Neuronal stem cell (in vitro differentiated cells): ENCODE measurements at regions not wholly inside any gene's neighbourhood (a gene's known extent, or its start where the extent isn't known, plus 50 kb on each side); places are given as distances from the start of the nearest gene placed in this dataset.

ENCODE experiments used
- DNase-seq: peaks from one replicate; pipeline ENCODE4 v3.0.0-alpha.2; 2013; ENCODE audit warnings: low spot score
- H2AFZ ChIP-seq: one replicate; pipeline ENCODE4 v1.6.1; 2013; ENCODE audit warnings: mild to moderate bottlenecking, low read length, inconsistent platforms
- H2AK5ac ChIP-seq: 2 replicates; pipeline ENCODE4 v1.6.1; 2013; ENCODE audit warnings: low read depth, mild to moderate bottlenecking, inconsistent platforms, low read length, moderate library complexity, mixed read lengths
- H2BK120ac ChIP-seq: 2 replicates; pipeline ENCODE4 v1.6.1; 2013; ENCODE audit warnings: low read depth, mild to moderate bottlenecking, inconsistent platforms, low read length, moderate library complexity, mixed read lengths
- H2BK12ac ChIP-seq: one replicate; pipeline ENCODE4 v1.6.1; 2013; ENCODE audit warnings: low read length, inconsistent platforms
- H2BK15ac ChIP-seq: 2 replicates; pipeline ENCODE4 v1.6.1; 2013; ENCODE audit warnings: mild to moderate bottlenecking, low read length, inconsistent platforms, mixed read lengths
- H2BK5ac ChIP-seq: one replicate; pipeline ENCODE4 v1.6.1; 2013; ENCODE audit warnings: inconsistent platforms, mild to moderate bottlenecking, low read length, moderate library complexity
- H3K14ac ChIP-seq: one replicate; pipeline ENCODE4 v1.6.1; 2013; ENCODE audit warnings: low read length, inconsistent platforms
- H3K18ac ChIP-seq: 2 replicates; pipeline ENCODE4 v1.6.1; 2013; ENCODE audit warnings: low read length, inconsistent platforms
- H3K23ac ChIP-seq: 2 replicates; pipeline ENCODE4 v1.6.1; 2013; ENCODE audit warnings: low read depth, mild to moderate bottlenecking, mixed read lengths, low read length, inconsistent platforms; ENCODE audit not compliant: poor library complexity
- H3K27ac ChIP-seq: replicated peaks from 3 replicates; pipeline ENCODE4 v1.5.1; 2013; ENCODE audit warnings: low read length, inconsistent platforms
- H3K27me3 ChIP-seq, 3 experiments: 2 replicates each; pipeline ENCODE4 v1.6.1; 2013; ENCODE audit warnings: low read length in 3 of 3, mild to moderate bottlenecking in 2 of 3, inconsistent platforms in 1 of 3, low read depth in 1 of 3, mixed read lengths in 1 of 3, moderate library complexity in 1 of 3; ENCODE audit not compliant: control insufficient read depth in 3 of 3, insufficient read depth in 3 of 3
- H3K36me3 ChIP-seq, 2 donors: replicated peaks in 1 of 2; 2 replicates each; pipeline ENCODE4 v1.6.1; 2013; ENCODE audit warnings: low read length in 2 of 2; ENCODE audit not compliant: control insufficient read depth in 2 of 2, insufficient read depth in 2 of 2
- H3K4ac ChIP-seq: 2 replicates; pipeline ENCODE4 v1.6.1; 2013; ENCODE audit warnings: inconsistent platforms, mild to moderate bottlenecking, low read length, moderate library complexity
- H3K4me1 ChIP-seq, 2 donors: 1 replicate in 1 of 2; 2 replicates in 1 of 2; pipeline ENCODE4 v1.6.1; 2013; ENCODE audit warnings: low read length in 2 of 2, low read depth in 1 of 2; ENCODE audit not compliant: control insufficient read depth in 2 of 2, insufficient read depth in 1 of 2
- H3K4me2 ChIP-seq: one replicate; pipeline ENCODE4 v1.6.1; 2013; ENCODE audit warnings: mild to moderate bottlenecking, low read length, inconsistent platforms; ENCODE audit not compliant: insufficient read depth, poor library complexity, severe bottlenecking
- H3K4me3 ChIP-seq, 2 donors: 2 replicates each; pipeline ENCODE4 v1.5.1; 2013; ENCODE audit warnings: low read length in 2 of 2, mild to moderate bottlenecking in 2 of 2, inconsistent platforms in 1 of 2, moderate library complexity in 1 of 2
- H3K79me1 ChIP-seq: one replicate; pipeline ENCODE4 v1.6.1; 2013; ENCODE audit warnings: low read depth, mild to moderate bottlenecking, inconsistent platforms, low read length, moderate library complexity
- H3K9ac ChIP-seq: one replicate; pipeline ENCODE4 v1.6.1; 2013; ENCODE audit warnings: mild to moderate bottlenecking, low read depth, low read length, inconsistent platforms; ENCODE audit not compliant: poor library complexity
- H3K9me3 ChIP-seq, 2 donors: replicated peaks in 1 of 2; 2 replicates each; pipeline versions ENCODE3 to v1.6.1; 2013; ENCODE audit warnings: low read length in 2 of 2, mild to moderate bottlenecking in 2 of 2, inconsistent platforms in 1 of 2, low read depth in 1 of 2, mixed read lengths in 1 of 2, moderate library complexity in 1 of 2; ENCODE audit not compliant: control insufficient read depth in 2 of 2, insufficient read depth in 1 of 2
- H4K8ac ChIP-seq: one replicate; pipeline ENCODE4 v1.6.1; 2013; ENCODE audit warnings: low read depth, mild to moderate bottlenecking, inconsistent platforms, low read length, moderate library complexity
- H4K91ac ChIP-seq: one replicate; pipeline ENCODE4 v1.6.1; 2013; ENCODE audit warnings: low read length, low read depth, mild to moderate bottlenecking, inconsistent platforms; ENCODE audit not compliant: poor library complexity
- whole genome bisulfite sequencing, 2 donors: extraction: QIAGEN DNeasy Blood & Tissue Kit; methylation state at CpG; one replicate each; pipeline ENCODE4 v1.1.7; 2013; ENCODE audit warnings: missing lambda C conversion rate in 2 of 2, mixed read lengths in 1 of 2; ENCODE audit not compliant: insufficient read length in 2 of 2, insufficient replicate concordance in 1 of 2; ENCODE audit errors: extremely low coverage in 2 of 2; 5-methylcytosine and 5-hydroxymethylcytosine counted together

DNA sequence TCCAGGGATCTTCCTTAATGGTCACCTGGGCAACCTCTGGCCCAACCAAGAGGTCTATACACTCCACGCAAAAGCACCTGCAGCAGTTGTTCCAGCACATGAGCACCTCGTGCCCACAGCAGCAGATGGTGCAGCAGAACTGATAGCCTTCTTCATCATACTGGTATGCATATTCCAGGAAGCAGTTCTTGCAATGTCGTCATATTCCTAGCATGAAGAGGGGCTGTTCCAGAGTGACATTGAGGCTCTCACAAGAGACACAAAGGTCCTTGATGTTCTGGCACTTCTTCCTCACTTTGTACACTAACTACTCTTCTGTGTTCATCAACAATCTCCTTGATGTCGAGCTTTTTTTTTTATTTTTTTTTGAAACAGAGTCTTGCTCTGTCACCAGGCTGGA is 386.2 kb downstream of the MEIS1 start:
- Histone ChIP-seq H2AK5ac (no peak overlapping the region), H4K91ac (no peak overlapping the region), H3K9me3 (peaks cover 0 to 5% of the 10 kb centered on the region in 2 donors), H3K27me3 (no peaks in the 10 kb centered on the region), H3K14ac (no peak overlapping the region), H3K4me2 (no peak overlapping the region), H2BK15ac (no peak overlapping the region), H3K27ac (no peak overlapping the region), H2BK120ac (no peak overlapping the region), H3K4ac (no peak overlapping the region), H2BK12ac (no peak overlapping the region), H2BK5ac (no peak overlapping the region), H3K23ac (no peak overlapping the region), H4K8ac (no peak overlapping the region), H3K36me3 (no peaks in the 10 kb centered on the region), H3K9ac (peak overlapping the region; percentile 34), H3K4me1 (no peaks in the 10 kb centered on the region), H3K4me3 (no peak overlapping the region), H3K18ac (peak overlapping the region; percentile 8), H3K79me1 (no peaks in the 10 kb centered on the region), H2AFZ (no peak overlapping the region)
- DNase-seq: no peak
- WGBS, 2 donors: no CpG with 5 or more reads among the region's 4 CpGs

DNA sequence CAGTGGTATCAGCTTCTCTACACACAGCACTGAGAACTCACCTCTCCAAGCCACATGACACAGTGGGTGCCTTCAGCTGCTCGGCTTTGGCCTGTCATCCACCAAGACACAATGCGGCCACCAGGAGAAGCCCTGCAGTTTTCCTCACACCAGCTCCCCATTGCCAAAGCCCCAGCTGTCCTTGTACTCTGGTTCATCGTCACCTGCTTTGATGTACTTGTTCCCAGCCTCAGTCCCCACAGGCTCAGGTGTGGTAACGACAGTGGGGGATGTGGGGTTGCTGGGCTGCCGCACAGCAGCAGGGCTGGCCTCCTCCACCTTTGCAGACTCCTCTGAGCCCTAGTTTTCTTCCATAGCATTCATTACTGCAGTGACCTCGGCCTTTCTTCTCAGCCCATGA is 387.3 kb downstream of the MEIS1 start:
- no peak overlapping the region for H3K23ac ChIP-seq
- no peak overlapping the region for H3K14ac ChIP-seq
- no peak overlapping the region for H2BK15ac ChIP-seq
- H3K18ac ChIP-seq: no peak overlapping the region
- no peaks in the 10 kb centered on the region for H3K36me3 ChIP-seq
- H4K91ac ChIP-seq: no peak overlapping the region
- DNase-seq: no peak
- H2AK5ac ChIP-seq: no peak overlapping the region
- H2BK5ac ChIP-seq: no peak overlapping the region
- no peak overlapping the region for H2AFZ ChIP-seq
- no peak overlapping the region for H3K27ac ChIP-seq
- no CpG with 5 or more reads among the region's 6 CpGs for WGBS, 2 donors
- no peaks in the 10 kb centered on the region for H3K27me3 ChIP-seq
- no peak overlapping the region for H3K9ac ChIP-seq
- H2BK12ac ChIP-seq: no peak overlapping the region
- no peak overlapping the region for H3K4me3 ChIP-seq
- H3K79me1 ChIP-seq: no peaks in the 10 kb centered on the region
- no peak overlapping the region for H3K4ac ChIP-seq
- H4K8ac ChIP-seq: no peak overlapping the region
- H3K4me1 ChIP-seq: no peaks in the 10 kb centered on the region
- H2BK120ac ChIP-seq: no peak overlapping the region
- no peak overlapping the region for H3K4me2 ChIP-seq
- peaks cover 0 to 5% of the 10 kb centered on the region in 2 donors for H3K9me3 ChIP-seq

DNA sequence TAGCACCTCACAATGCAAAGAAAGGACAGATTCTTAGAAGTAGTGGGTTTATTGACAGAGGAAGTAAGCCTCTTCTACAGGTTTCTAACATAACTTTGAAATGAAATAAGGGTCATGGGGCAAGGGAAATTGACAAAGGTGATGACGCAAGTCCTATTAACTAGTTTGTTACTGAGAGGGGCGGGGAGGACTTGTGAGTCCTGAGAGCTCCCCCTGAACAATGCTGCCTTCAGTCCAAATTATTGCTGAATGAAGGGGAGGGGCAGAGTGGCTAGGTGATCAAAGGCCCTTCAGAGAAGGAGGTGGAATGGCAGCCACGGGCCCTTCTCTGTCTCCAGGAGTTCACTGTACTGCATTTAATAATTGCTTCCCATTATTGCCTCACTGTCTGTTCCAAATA is 390.0 kb downstream of the MEIS1 start:
- no peaks in the 10 kb centered on the region for H3K9me3 ChIP-seq

DNA sequence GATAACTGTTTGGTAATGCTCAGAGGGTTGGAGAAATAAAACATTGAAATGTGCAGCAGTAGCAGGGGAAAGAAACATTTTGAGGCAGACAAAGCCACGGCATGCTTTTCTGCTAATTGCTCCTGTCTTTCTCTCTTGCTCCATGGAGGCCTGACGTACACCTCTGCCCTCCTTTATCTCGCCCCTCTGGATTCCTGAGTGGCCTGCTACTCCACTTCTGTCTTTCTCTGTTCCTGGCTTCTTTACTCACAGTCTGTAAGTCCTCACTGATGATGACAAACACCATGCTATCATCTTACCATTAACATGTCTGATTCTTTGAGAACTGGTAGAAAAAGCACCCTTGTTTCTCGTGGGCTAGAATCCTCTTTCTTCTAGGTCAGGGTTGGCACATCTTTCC is 392.9 kb downstream of the MEIS1 start:
- H3K23ac ChIP-seq: no peak overlapping the region
- no peak overlapping the region for H2BK15ac ChIP-seq
- H2AFZ ChIP-seq: no peak overlapping the region
- no CpG with 5 or more reads among the region's 4 CpGs for WGBS, 2 donors
- no peak overlapping the region for H2BK5ac ChIP-seq
- H3K36me3 ChIP-seq: no peaks in the 10 kb centered on the region
- H3K4ac ChIP-seq: no peak overlapping the region
- H3K4me1 ChIP-seq: peaks cover 0 to 2% of the 10 kb centered on the region in 2 donors
- H2BK12ac ChIP-seq: no peak overlapping the region
- H4K91ac ChIP-seq: no peak overlapping the region
- no peak overlapping the region for H3K18ac ChIP-seq
- H3K79me1 ChIP-seq: no peaks in the 10 kb centered on the region
- H3K14ac ChIP-seq: no peak overlapping the region
- H3K4me2 ChIP-seq: no peak overlapping the region
- no peak for DNase-seq
- H3K9ac ChIP-seq: no peak overlapping the region
- no peak overlapping the region for H2BK120ac ChIP-seq
- H2AK5ac ChIP-seq: no peak overlapping the region
- no peaks in the 10 kb centered on the region for H3K27me3 ChIP-seq
- H3K9me3 ChIP-seq: no peaks in the 10 kb centered on the region
- H3K27ac ChIP-seq: no peak overlapping the region
- H3K4me3 ChIP-seq: no peak overlapping the region
- H4K8ac ChIP-seq: no peak overlapping the region

More for the DNA sequence above, 390.0 kb downstream of the MEIS1 start:
- Histone ChIP-seq H2BK15ac (no peak overlapping the region), H3K4me3 (no peak overlapping the region), H3K14ac (no peak overlapping the region), H3K4ac (no peak overlapping the region), H2AK5ac (no peak overlapping the region), H3K4me2 (no peak overlapping the region), H2BK120ac (no peak overlapping the region), H3K9ac (no peak overlapping the region), H2BK5ac (no peak overlapping the region), H3K4me1 (peaks cover 0 to 2% of the 10 kb centered on the region in 2 donors), H3K36me3 (no peaks in the 10 kb centered on the region), H4K91ac (no peak overlapping the region), H3K23ac (no peak overlapping the region), H3K27ac (no peak overlapping the region), H4K8ac (no peak overlapping the region), H3K27me3 (no peaks in the 10 kb centered on the region), H2BK12ac (no peak overlapping the region), H2AFZ (no peak overlapping the region), H3K18ac (no peak overlapping the region), H3K79me1 (no peaks in the 10 kb centered on the region)
- no CpG with 5 or more reads among the region's 3 CpGs for WGBS, 2 donors
- no peak for DNase-seq
